ENCODE measurements at regions not wholly inside any gene's neighbourhood (a gene's known extent, or its start where the extent isn't known, plus 50 kb on each side); places are given as distances from the start of the nearest gene placed in this dataset.

- TF ChIP-seq, protein P1, sequence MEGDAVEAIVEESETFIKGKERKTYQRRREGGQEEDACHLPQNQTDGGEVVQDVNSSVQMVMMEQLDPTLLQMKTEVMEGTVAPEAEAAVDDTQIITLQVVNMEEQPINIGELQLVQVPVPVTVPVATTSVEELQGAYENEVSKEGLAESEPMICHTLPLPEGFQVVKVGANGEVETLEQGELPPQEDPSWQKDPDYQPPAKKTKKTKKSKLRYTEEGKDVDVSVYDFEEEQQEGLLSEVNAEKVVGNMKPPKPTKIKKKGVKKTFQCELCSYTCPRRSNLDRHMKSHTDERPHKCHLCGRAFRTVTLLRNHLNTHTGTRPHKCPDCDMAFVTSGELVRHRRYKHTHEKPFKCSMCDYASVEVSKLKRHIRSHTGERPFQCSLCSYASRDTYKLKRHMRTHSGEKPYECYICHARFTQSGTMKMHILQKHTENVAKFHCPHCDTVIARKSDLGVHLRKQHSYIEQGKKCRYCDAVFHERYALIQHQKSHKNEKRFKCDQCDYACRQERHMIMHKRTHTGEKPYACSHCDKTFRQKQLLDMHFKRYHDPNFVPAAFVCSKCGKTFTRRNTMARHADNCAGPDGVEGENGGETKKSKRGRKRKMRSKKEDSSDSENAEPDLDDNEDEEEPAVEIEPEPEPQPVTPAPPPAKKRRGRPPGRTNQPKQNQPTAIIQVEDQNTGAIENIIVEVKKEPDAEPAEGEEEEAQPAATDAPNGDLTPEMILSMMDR (IDR thresholded peaks at IDR 0.05 in 2 of 3, conservative IDR thresholded peaks at IDR 0.05 in 1 of 3; ENCODE audit: insufficient read depth in 2 of 3, low read depth in 1 of 3, low read length in 3 of 3) = no peak
- no peak for TF ChIP-seq RBFOX2 (IDR thresholded peaks at IDR 0.05; ENCODE audit: low read depth, low read length)
- TF ChIP-seq, protein P2, sequence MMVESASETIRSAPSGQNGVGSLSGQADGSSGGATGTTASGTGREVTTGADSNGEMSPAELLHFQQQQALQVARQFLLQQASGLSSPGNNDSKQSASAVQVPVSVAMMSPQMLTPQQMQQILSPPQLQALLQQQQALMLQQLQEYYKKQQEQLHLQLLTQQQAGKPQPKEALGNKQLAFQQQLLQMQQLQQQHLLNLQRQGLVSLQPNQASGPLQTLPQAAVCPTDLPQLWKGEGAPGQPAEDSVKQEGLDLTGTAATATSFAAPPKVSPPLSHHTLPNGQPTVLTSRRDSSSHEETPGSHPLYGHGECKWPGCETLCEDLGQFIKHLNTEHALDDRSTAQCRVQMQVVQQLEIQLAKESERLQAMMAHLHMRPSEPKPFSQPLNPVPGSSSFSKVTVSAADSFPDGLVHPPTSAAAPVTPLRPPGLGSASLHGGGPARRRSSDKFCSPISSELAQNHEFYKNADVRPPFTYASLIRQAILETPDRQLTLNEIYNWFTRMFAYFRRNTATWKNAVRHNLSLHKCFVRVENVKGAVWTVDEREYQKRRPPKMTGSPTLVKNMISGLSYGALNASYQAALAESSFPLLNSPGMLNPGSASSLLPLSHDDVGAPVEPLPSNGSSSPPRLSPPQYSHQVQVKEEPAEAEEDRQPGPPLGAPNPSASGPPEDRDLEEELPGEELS (CRISPR knock-in tag; IDR thresholded peaks at IDR 0.05; ENCODE audit: borderline replicate concordance) = no peak
- no peak for TF ChIP-seq SMARCB1 (IDR thresholded peaks at IDR 0.05; ENCODE audit: insufficient read length, low read depth)
- TF ChIP-seq MAZ (CRISPR knock-in tag; conservative IDR thresholded peaks at IDR 0.05 in 1 of 2, IDR thresholded peaks at IDR 0.05 in 1 of 2) = no peak
- no peak for TF ChIP-seq SMARCA5 (IDR thresholded peaks at IDR 0.05)
- no peak for TF ChIP-seq L3MBTL2 (IDR thresholded peaks at IDR 0.05)
- TF ChIP-seq YY1 (IDR thresholded peaks at IDR 0.05; ENCODE audit: borderline replicate concordance in 1 of 3, control insufficient read depth in 1 of 3, extremely low read depth in 1 of 3, insufficient read depth in 3 of 3, insufficient read length in 1 of 3, insufficient replicate concordance in 2 of 3, low read depth in 1 of 3, low read length in 2 of 3) = no peak
Measured at GRCh38 chr2:7272210-7272609, 355.0 kb downstream of the RNF144A start.

Measured in K562 (cell line).